HCT116 (cell line): ENCODE measurements at regions not wholly inside any gene's neighbourhood (a gene's known extent, or its start where the extent isn't known, plus 50 kb on each side); places are given as distances from the start of the nearest gene placed in this dataset.

ENCODE experiments used
- ATAC-seq: fragments of 200-7000 bp; cut with Tn5 transposase; 2 replicates; pipeline ENCODE4 v1.9.1; 2020; ENCODE audit warnings: mild to moderate bottlenecking, moderate library complexity
- BruUV-seq: library from RNA; stranded (reverse); fragments of 400-500 nt; replicated peaks from 2 replicates; lab custom pipeline; 2021; lab: Mats Ljungman, UMichigan
- CTCF ChIA-PET: fragments of 300-600 bp; sonication (Branson Sonifier 250); formaldehyde crosslinking; loops from one replicate; lab custom pipeline; 2021; ENCODE audit warnings: antibody characterized with exemption; lab: Charles Lee
- POLR2A ChIA-PET: fragments of 300-600, 350-600 bp; sonication (Branson Sonifier 250); formaldehyde crosslinking; loops from one replicate; lab custom pipeline; 2021; ENCODE audit warnings: antibody characterized with exemption; lab: Charles Lee
- RAD21 ChIA-PET, 2 experiments: fragments of 300-600 bp; sonication (Branson Sonifier 250); formaldehyde crosslinking; loops; one replicate each; lab custom pipeline; 2023; ENCODE audit warnings: low total read pairs in 2 of 2; ENCODE audit not compliant: uncharacterized antibody in 2 of 2, unreplicated experiment in 2 of 2, low non-redundant PET in 1 of 2; lab: Charles Lee
- DNase-seq: peaks from one replicate; pipeline ENCODE4 v3.0.0-alpha.2; 2010; ENCODE audit warnings: low read depth, low spot score
- H2AFZ ChIP-seq: fragments of 200-600 bp; shearing (Covaris generic), sonication (generic); 2 replicates; pipeline ENCODE4 v1.6.1; 2017; ENCODE audit warnings: low read depth, mixed run types, mixed read lengths, antibody characterized with exemption, low read length; ENCODE audit not compliant: poor library complexity, severe bottlenecking
- H3K27ac ChIP-seq: 2 replicates; pipeline ENCODE4 v1.5.1; 2012; ENCODE audit warnings: low read depth, low read length
- H3K27me3 ChIP-seq: fragments of 200-600 bp; sonication (generic); 2 replicates; pipeline ENCODE4 v1.6.1; 2016; ENCODE audit warnings: mixed run types, low read length, mixed read lengths; ENCODE audit not compliant: insufficient read depth
- H3K36me3 ChIP-seq, 2 experiments: fragments of 200-500 bp in 1 of 2; fragments of 200-600 bp in 1 of 2; sonication (Bioruptor generic) in 1 of 2; sonication (generic) in 1 of 2; 2 replicates each; pipeline versions ENCODE4 v1.5.1 to v1.6.1; 2014 to 2016; ENCODE audit warnings: low read length in 2 of 2, inconsistent platforms in 1 of 2, mixed read lengths in 1 of 2, mixed run types in 1 of 2; ENCODE audit not compliant: insufficient read depth in 2 of 2, control insufficient read depth in 1 of 2
- H3K4me1 ChIP-seq, 2 experiments: fragments of 200-600 bp in 1 of 2; sonication (generic) in 1 of 2; 2 replicates each; pipeline versions ENCODE4 v1.5.1 to v1.6.1; 2012 to 2017; ENCODE audit warnings: low read length in 2 of 2, inconsistent platforms in 1 of 2, mild to moderate bottlenecking in 1 of 2, mixed read lengths in 1 of 2, mixed run types in 1 of 2, moderate library complexity in 1 of 2; ENCODE audit not compliant: insufficient read depth in 2 of 2, control insufficient read depth in 1 of 2
- H3K4me2 ChIP-seq: fragments of 200-600 bp; sonication (generic); 2 replicates; pipeline ENCODE4 v1.6.1; 2017; ENCODE audit warnings: mixed run types, low read length, mixed read lengths
- H3K4me3 ChIP-seq, 2 experiments: fragments of 200-600 bp in 1 of 2; sonication (generic) in 1 of 2; replicated peaks in 1 of 2; 2 replicates each; pipeline ENCODE4 v1.5.1; 2011 to 2016; ENCODE audit warnings: low read length in 2 of 2, control low read depth in 1 of 2, low read depth in 1 of 2, mild to moderate bottlenecking in 1 of 2, mixed read lengths in 1 of 2, mixed run types in 1 of 2
- H3K79me2 ChIP-seq: fragments of 200-600 bp; sonication (generic); 2 replicates; pipeline ENCODE4 v1.6.1; 2017; ENCODE audit warnings: mild to moderate bottlenecking, mixed run types, low read length, moderate library complexity, mixed read lengths; ENCODE audit not compliant: insufficient read depth
- H3K9ac ChIP-seq: fragments of 200-600 bp; sonication (generic); 2 replicates; pipeline ENCODE4 v1.6.1; 2016; ENCODE audit warnings: low read length, mixed read lengths
- H3K9me2 ChIP-seq: fragments of 200-600 bp; sonication (generic), shearing (Covaris generic); 2 replicates; pipeline ENCODE4 v1.6.1; 2017; ENCODE audit warnings: mixed run types, mild to moderate bottlenecking, moderate library complexity; ENCODE audit not compliant: insufficient read depth
- H3K9me3 ChIP-seq, 2 experiments: fragments of 200-500 bp in 1 of 2; fragments of 200-600 bp in 1 of 2; sonication (Bioruptor generic) in 1 of 2; sonication (generic) in 1 of 2; 2 replicates each; pipeline ENCODE4 v1.6.1; 2014 to 2017; ENCODE audit warnings: low read length in 2 of 2, mixed read lengths in 2 of 2, inconsistent platforms in 1 of 2, low read depth in 1 of 2, mild to moderate bottlenecking in 1 of 2, mixed run types in 1 of 2, moderate library complexity in 1 of 2; ENCODE audit not compliant: control insufficient read depth in 1 of 2, insufficient read depth in 1 of 2
- H4K20me1 ChIP-seq: fragments of 200-600 bp; sonication (generic), shearing (Covaris generic); 2 replicates; pipeline ENCODE4 v1.6.1; 2017; ENCODE audit warnings: mixed run types, mild to moderate bottlenecking, moderate library complexity; ENCODE audit not compliant: insufficient read depth
- ATF3 ChIP-seq: IDR thresholded peaks from 2 replicates; pipeline ENCODE4 v1.6.1; 2012
- CBX3 ChIP-seq: IDR thresholded peaks from 2 replicates; pipeline ENCODE4 v1.6.1; 2012; ENCODE audit warnings: low read depth
- CTCF ChIP-seq, 3 experiments: fragments of 200-600 bp in 1 of 3; sonication (generic) in 1 of 3; IDR thresholded peaks in 2 of 3; conservative IDR thresholded peaks in 1 of 3; 2 replicates each; pipeline ENCODE4 v1.5.1; 2012 to 2017; ENCODE audit warnings: low read depth in 2 of 3, low read length in 2 of 3, antibody characterized with exemption in 1 of 3, borderline replicate concordance in 1 of 3, control low read depth in 1 of 3, mild to moderate bottlenecking in 1 of 3, mixed read lengths in 1 of 3, mixed run types in 1 of 3, moderate library complexity in 1 of 3; ENCODE audit not compliant: insufficient read depth in 1 of 3
- EGR1 ChIP-seq: IDR thresholded peaks from 2 replicates; pipeline ENCODE4 v1.6.1; 2012; ENCODE audit warnings: low read depth
- EZH2 ChIP-seq: fragments of 200-600 bp; sonication (generic); IDR thresholded peaks from 2 replicates; pipeline ENCODE4 v1.6.1; 2017; ENCODE audit warnings: antibody characterized with exemption, mixed run types
- FOSL1 ChIP-seq: IDR thresholded peaks from 2 replicates; pipeline ENCODE4 v1.6.1; 2012; ENCODE audit warnings: low read depth
- JUND ChIP-seq: IDR thresholded peaks from 2 replicates; pipeline ENCODE4 v1.6.1; 2012
- MAX ChIP-seq: IDR thresholded peaks from 2 replicates; pipeline ENCODE4 v1.6.1; 2012
- POLR2A ChIP-seq: IDR thresholded peaks from 2 replicates; pipeline ENCODE4 v1.7.0; 2011; ENCODE audit warnings: borderline replicate concordance; ENCODE audit not compliant: insufficient read depth, insufficient read length; ENCODE audit errors: extremely low read depth
- RAD21 ChIP-seq: IDR thresholded peaks from 2 replicates; pipeline ENCODE4 v1.6.1; 2012; ENCODE audit warnings: low read depth, mild to moderate bottlenecking
- REST ChIP-seq: IDR thresholded peaks from 2 replicates; pipeline ENCODE4 v1.6.1; 2012; ENCODE audit warnings: low read depth
- SP1 ChIP-seq: IDR thresholded peaks from 2 replicates; pipeline ENCODE4 v1.6.1; 2012; ENCODE audit warnings: low read depth
- SRF ChIP-seq: IDR thresholded peaks from 2 replicates; pipeline ENCODE4 v1.6.1; 2012; ENCODE audit warnings: low read depth
- TCF7L2 ChIP-seq: IDR thresholded peaks from 2 replicates; pipeline ENCODE4 v1.7.0; 2011; ENCODE audit warnings: borderline replicate concordance, inconsistent platforms; ENCODE audit not compliant: insufficient read depth, insufficient read length; ENCODE audit errors: extremely low read depth
- ZFX ChIP-seq: fragments of 450-650 bp; IDR thresholded peaks from 2 replicates; pipeline ENCODE4 v1.6.1; 2017
- ZNF274 ChIP-seq: fragments of 200-500 bp; sonication (Bioruptor generic); IDR thresholded peaks from 2 replicates; pipeline ENCODE4 v1.6.1; 2014; ENCODE audit warnings: mild to moderate bottlenecking, low read depth, low read length, inconsistent platforms
- intact Hi-C: fragments of 100-400 bp; cut with micrococcal nuclease; formaldehyde crosslinking; loops from 2 replicates; pipeline ENCODE4 v1.10.0; 2022

DNA sequence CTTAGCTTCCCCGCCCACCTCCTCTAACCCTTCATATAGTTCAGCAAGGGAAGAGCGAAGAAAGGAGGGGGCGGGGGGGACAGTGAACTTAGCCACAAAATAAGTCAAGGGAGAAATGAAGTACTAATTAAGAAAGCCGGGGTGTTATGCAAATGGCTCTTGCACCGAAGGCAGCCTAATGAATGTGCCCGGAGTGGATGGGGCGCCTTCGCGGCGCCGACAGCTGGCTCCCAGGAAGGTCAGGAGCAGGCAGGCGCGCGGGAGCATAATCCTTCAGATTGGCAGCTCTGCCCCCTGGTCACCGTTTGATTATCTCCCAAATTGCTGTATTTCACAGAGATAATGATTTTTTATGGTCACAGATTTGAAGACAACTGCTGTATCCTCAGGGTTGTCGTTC is 395.1 kb downstream of the TFAP2B start:
- DNase-seq (no peak), ATAC-seq (no peak)
- no TSS peak for BruUV-seq
- CTCF ChIA-PET, result no interaction called here
- no peaks in the 10 kb centered on the region for H3K27me3 ChIP-seq
- no peak overlapping the region for H3K27ac ChIP-seq
- H4K20me1 ChIP-seq, result no peaks in the 10 kb centered on the region
- H3K4me2 ChIP-seq, result no peak overlapping the region
- no peaks in the 10 kb centered on the region for H3K4me1 ChIP-seq
- RAD21 ChIA-PET, result no interaction called here
- POLR2A ChIA-PET, result no interaction called here
- H3K9me2 ChIP-seq, result no peaks in the 10 kb centered on the region
- H3K79me2 ChIP-seq, result no peaks in the 10 kb centered on the region
- TF ChIP-seq CBX3 (no peak), RAD21 (no peak), REST (no peak), FOSL1 (no peak), SRF (no peak), ZFX (no peak), ZNF274 (no peak), MAX (no peak), JUND (no peak), CTCF (IDR thresholded peaks at IDR 0.05 in 2 of 3, conservative IDR thresholded peaks at IDR 0.05 in 1 of 3; ENCODE audit: borderline replicate concordance in 1 of 3, insufficient read depth in 1 of 3, low read depth in 2 of 3, low read length in 2 of 3) (no peak), TCF7L2 (no peak), ATF3 (no peak), POLR2A (no peak), EGR1 (no peak), SP1 (no peak), EZH2 (no peak)
- no peak overlapping the region for H2AFZ ChIP-seq
- H3K36me3 ChIP-seq, result no peaks in the 10 kb centered on the region
- H3K9ac ChIP-seq, result no peak overlapping the region
- intact Hi-C loops, result no loop called here
- no peak overlapping the region for H3K4me3 ChIP-seq
- H3K9me3 ChIP-seq, result peaks cover 17 to 18% of the 10 kb centered on the region in 2 experiments; a peak in 2 of 4 replicates
